Psoas muscle (tissue), 7 donors: ENCODE measurements at regions not wholly inside any gene's neighbourhood (a gene's known extent, or its start where the extent isn't known, plus 50 kb on each side); places are given as distances from the start of the nearest gene placed in this dataset.

Experiments
- ATAC-seq, 4 donors: fragments of 200-7000 bp; cut with Tn5 transposase; one replicate each; pipeline ENCODE4 v1.9.1; 2020; ENCODE audit warnings: moderate library complexity in 3 of 4, mild to moderate bottlenecking in 2 of 4
- DNase-seq, 2 donors: peaks; one replicate each; pipeline ENCODE4 v3.0.0-alpha.2; 2020
- H3K27ac ChIP-seq: fragments of 200-600 bp; one replicate; pipeline ENCODE4 v1.8.0; 2022
- H3K27me3 ChIP-seq, 3 donors: fragments of 200-600 bp in 1 of 3; one replicate each; pipeline versions ENCODE4 v1.6.1 to v1.8.0; 2013 to 2022; ENCODE audit warnings: low read length in 2 of 3, mild to moderate bottlenecking in 2 of 3, moderate library complexity in 1 of 3; ENCODE audit not compliant: insufficient read depth in 3 of 3
- H3K36me3 ChIP-seq, 2 donors: fragments of 200-600 bp in 1 of 2; one replicate each; pipeline versions ENCODE4 v1.6.1 to v1.8.0; 2013 to 2022; ENCODE audit warnings: low read depth in 1 of 2, mild to moderate bottlenecking in 1 of 2, moderate library complexity in 1 of 2; ENCODE audit not compliant: insufficient read depth in 1 of 2
- H3K4me1 ChIP-seq: fragments of 200-600 bp; one replicate; pipeline ENCODE4 v1.8.0; 2022
- H3K4me3 ChIP-seq: fragments of 200-600 bp; one replicate; pipeline ENCODE4 v1.8.0; 2022; ENCODE audit warnings: mild to moderate bottlenecking
- H3K9me3 ChIP-seq: fragments of 200-600 bp; one replicate; pipeline ENCODE4 v1.8.0; 2022
- WGBS, 3 donors: extraction: QIAGEN DNeasy Blood & Tissue Kit; methylation state at CpG; one replicate each; pipeline versions ENCODE4 v1.1.6 to v1.1.7; 2013; 5-methylcytosine and 5-hydroxymethylcytosine counted together
- intact Hi-C, 2 donors: fragments of 100-400 bp; cut with DNase I; formaldehyde crosslinking; loops; one replicate each; pipeline versions ENCODE4 v1.11.0 to v1.14.2; 2022
- TF ChIP-seq, protein P1 (sequence below): fragments of 200-600 bp; IDR thresholded peaks from one replicate; pipeline ENCODE4 v1.8.0; 2022; ENCODE audit warnings: antibody characterized with exemption
- donor health status: healthy with polysubstance abuse.
- donor health status: DM: no; HTN: no; CAD: no; lungs with moderate emphysema.
- donor health status: Bipolar disorder and iron deficiency.
- donor health status: healthy.
- donor health status: DM: yes; HTN: yes; CAD: no.
- donor health status: DM: no; HTN: no; CAD: no.
- donor health status: DM: yes; HTN: yes; CAD: no.

DNA sequence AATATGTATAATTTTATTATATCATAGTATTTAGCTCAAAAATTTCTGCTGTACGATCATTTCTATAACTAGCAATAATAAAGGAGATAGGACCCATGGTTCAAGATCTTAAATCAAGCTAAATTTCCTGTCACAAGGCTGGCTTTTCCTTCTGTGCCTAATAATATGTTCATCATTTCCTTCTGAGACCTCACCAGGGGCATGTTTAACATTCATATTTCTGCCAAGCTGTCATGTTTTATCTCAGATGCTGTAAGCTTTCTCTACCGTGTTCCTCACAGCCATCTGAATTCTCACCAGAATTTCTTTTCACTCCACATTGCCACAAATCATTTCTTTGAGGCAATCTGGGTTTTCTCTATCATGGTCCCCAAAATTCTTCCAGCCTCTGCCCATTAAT lies 482.3 kb upstream of the SGCG start:
- 52 to 60% (median 56%) methylated on average over 2 of the region's 2 CpGs for WGBS, 3 donors
- TF ChIP-seq, protein P1, sequence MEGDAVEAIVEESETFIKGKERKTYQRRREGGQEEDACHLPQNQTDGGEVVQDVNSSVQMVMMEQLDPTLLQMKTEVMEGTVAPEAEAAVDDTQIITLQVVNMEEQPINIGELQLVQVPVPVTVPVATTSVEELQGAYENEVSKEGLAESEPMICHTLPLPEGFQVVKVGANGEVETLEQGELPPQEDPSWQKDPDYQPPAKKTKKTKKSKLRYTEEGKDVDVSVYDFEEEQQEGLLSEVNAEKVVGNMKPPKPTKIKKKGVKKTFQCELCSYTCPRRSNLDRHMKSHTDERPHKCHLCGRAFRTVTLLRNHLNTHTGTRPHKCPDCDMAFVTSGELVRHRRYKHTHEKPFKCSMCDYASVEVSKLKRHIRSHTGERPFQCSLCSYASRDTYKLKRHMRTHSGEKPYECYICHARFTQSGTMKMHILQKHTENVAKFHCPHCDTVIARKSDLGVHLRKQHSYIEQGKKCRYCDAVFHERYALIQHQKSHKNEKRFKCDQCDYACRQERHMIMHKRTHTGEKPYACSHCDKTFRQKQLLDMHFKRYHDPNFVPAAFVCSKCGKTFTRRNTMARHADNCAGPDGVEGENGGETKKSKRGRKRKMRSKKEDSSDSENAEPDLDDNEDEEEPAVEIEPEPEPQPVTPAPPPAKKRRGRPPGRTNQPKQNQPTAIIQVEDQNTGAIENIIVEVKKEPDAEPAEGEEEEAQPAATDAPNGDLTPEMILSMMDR, result no peak
- Histone ChIP-seq H3K36me3 (no peaks in the 10 kb centered on the region), H3K9me3 (no peaks in the 10 kb centered on the region), H3K4me1 (no peaks in the 10 kb centered on the region), H3K27me3 (no peaks in the 10 kb centered on the region), H3K27ac (no peak overlapping the region), H3K4me3 (no peak overlapping the region)
- intact Hi-C loops, result no loop called here
- no peak for ATAC-seq
- no peak for DNase-seq

DNA sequence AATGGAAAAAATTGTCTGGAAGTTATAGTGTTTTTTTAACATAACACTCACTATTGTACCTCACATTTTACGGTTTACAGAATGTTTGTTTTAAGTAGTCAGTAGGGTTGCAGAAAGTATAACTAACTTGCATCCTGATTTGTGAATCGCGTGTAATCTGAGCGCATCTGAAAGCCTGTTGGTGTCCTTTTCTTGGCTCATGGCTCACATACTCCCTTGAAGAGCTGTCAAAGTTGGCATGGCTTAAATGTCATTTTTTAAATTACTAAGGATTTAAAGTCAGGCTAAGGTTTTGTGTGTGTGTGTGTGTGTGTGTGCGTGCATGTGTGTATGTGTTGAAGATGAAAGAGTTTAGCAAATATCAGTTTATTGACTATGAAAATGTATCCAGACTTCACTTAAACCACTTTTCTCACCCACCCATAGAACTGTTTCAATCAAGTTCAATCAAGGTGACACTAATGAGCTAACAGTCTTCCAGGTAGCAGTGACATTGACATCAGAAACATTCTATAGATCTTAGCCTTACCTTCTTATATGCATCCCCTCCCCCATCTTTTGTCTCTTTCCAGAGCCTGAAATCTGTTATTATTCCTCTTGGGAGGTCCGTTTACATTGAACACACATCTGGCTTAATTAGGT lies 480.4 kb upstream of the SGCG start:
- DNase-seq (no peak), ATAC-seq (no peak)
- H3K27me3 ChIP-seq, result no peaks in the 10 kb centered on the region
- intact Hi-C loops, result no loop called here
- no peak overlapping the region for H3K27ac ChIP-seq
- H3K4me1 ChIP-seq, result no peaks in the 10 kb centered on the region
- H3K4me3 ChIP-seq, result no peak overlapping the region
- no peaks in the 10 kb centered on the region for H3K36me3 ChIP-seq
- no peaks in the 10 kb centered on the region for H3K9me3 ChIP-seq
- TF ChIP-seq, protein P1, result no peak
- 37 to 47% (median 37%) methylated on average over 6 of the region's 6 CpGs for WGBS, 3 donors

DNA sequence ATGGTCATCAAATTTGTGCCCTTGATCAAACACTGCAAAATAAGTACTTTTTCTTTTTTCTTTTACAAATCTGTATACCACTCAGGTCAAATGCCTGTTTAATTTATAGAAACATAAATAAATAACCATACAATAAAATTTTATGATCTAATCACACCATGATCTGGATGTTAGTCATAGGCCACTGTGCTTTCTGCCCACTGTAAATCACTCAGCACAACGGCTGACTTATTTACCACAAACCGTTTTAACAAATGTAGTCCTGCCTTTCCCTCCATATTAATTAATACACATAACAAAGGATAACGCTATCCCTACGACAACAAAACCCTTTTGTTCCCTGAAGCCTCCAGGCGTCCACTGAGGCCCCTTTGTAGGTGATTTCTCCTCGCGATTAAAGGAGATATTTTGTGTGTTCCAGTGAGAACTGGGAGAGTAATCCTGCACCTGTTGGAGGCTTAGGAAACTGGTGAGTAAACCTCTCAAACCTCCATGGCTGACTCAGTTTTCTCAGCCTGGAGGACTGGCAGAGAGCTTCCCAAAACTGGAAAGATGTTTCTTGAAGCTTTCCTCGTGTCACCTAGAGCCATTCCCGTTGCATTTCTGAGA lies 477.1 kb upstream of the SGCG start:
- H3K27ac ChIP-seq, result no peak overlapping the region
- no peaks in the 10 kb centered on the region for H3K9me3 ChIP-seq
- TF ChIP-seq, protein P1, result no peak
- H3K4me1 ChIP-seq, result no peaks in the 10 kb centered on the region
- 22 to 27% (median 22%) methylated on average over 9 of the region's 9 CpGs for WGBS, 3 donors
- no peak overlapping the region for H3K4me3 ChIP-seq
- no peaks in the 10 kb centered on the region for H3K36me3 ChIP-seq
- DNase-seq (no peak), ATAC-seq (no peak)
- intact Hi-C loops, result no loop called here
- H3K27me3 ChIP-seq, result no peaks in the 10 kb centered on the region

DNA sequence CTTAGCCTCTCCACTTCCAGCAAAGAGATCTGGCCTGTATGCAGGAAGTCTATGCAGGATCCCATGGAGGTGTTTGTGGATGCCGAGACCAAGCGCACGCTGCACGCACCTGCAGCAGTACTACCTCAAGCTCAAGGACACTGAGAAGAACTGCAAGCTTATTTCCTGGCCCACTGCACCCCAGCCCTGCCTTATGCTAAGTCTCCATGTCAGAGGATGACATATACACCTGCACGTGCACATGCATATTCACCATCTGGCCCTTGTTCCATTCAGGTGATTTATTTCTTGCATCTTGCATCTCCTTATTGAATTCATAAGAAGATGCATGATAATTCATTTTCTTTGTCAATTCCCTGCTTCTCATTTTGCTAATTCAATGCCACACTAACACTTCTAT lies 472.8 kb upstream of the SGCG start:
- Histone ChIP-seq H3K36me3 (no peaks in the 10 kb centered on the region), H3K4me3 (no peak overlapping the region), H3K27ac (no peak overlapping the region), H3K4me1 (no peaks in the 10 kb centered on the region), H3K27me3 (no peaks in the 10 kb centered on the region), H3K9me3 (no peaks in the 10 kb centered on the region)
- 93 to 96% (median 94%) methylated on average over 5 of the region's 5 CpGs for WGBS, 3 donors
- TF ChIP-seq, protein P1, result no peak
- DNase-seq (no peak), ATAC-seq (no peak)
- intact Hi-C loops, result no loop called here

DNA sequence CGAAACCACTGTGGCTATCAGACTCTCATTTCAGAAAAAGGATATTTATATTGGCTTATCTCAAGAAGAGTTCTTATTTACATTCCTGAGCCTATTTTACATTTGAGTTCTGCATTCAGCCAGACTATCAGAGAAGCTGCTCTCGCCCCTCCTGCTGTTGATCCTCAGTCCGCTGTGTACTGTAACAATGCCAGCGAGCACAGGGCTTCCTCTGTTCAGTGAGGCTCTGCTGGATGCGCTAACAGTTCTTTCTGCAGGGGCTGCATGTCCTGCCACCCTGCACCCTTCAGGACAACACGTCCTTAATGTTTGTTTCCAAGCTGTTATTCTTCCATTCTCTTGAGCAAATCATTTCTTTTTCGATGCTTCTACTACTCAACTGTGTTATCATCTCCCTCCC lies 463.7 kb upstream of the SGCG start:
- TF ChIP-seq, protein P1, result no peak
- no peaks in the 10 kb centered on the region for H3K36me3 ChIP-seq
- intact Hi-C loops, result no loop called here
- no peaks in the 10 kb centered on the region for H3K9me3 ChIP-seq
- 78 to 82% (median 80%) methylated on average over 7 of the region's 7 CpGs for WGBS, 3 donors
- no peak overlapping the region for H3K27ac ChIP-seq
- H3K27me3 ChIP-seq, result no peaks in the 10 kb centered on the region
- ATAC-seq (no peak), DNase-seq (no peak)
- no peaks in the 10 kb centered on the region for H3K4me1 ChIP-seq
- H3K4me3 ChIP-seq, result no peak overlapping the region
